GM12874 (cell line): ENCODE measurements at regions not wholly inside any gene's neighbourhood (a gene's known extent, or its start where the extent isn't known, plus 50 kb on each side); places are given as distances from the start of the nearest gene placed in this dataset.

Experiments
- TF ChIP-seq, protein P1 (sequence below): IDR thresholded peaks from 2 replicates; pipeline ENCODE4 v1.5.1; 2011; ENCODE audit warnings: low read depth, mild to moderate bottlenecking, control low read depth, low read length, moderate library complexity; ENCODE audit not compliant: insufficient read depth

DNA sequence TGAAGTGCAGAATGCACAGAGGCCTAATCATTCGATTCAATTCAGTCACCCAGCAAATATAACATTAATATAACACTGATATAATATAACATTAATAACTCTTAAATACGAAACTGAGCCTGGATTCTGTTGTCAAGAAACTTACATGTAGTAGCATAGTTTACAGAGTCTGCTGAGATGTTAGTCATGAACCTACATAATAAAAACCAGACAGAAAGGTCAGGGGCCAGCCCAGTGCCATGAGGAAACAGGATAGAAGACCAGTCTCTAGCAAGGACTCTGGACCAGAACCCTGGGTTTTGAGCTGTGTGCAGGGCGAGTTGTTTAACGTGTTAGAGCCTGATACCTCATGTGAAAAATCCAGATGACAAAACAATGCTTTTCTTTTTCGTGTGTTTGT lies 234.7 kb downstream of the NR2F1-AS1 start:
- TF ChIP-seq, protein P1, sequence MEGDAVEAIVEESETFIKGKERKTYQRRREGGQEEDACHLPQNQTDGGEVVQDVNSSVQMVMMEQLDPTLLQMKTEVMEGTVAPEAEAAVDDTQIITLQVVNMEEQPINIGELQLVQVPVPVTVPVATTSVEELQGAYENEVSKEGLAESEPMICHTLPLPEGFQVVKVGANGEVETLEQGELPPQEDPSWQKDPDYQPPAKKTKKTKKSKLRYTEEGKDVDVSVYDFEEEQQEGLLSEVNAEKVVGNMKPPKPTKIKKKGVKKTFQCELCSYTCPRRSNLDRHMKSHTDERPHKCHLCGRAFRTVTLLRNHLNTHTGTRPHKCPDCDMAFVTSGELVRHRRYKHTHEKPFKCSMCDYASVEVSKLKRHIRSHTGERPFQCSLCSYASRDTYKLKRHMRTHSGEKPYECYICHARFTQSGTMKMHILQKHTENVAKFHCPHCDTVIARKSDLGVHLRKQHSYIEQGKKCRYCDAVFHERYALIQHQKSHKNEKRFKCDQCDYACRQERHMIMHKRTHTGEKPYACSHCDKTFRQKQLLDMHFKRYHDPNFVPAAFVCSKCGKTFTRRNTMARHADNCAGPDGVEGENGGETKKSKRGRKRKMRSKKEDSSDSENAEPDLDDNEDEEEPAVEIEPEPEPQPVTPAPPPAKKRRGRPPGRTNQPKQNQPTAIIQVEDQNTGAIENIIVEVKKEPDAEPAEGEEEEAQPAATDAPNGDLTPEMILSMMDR = no peak

DNA sequence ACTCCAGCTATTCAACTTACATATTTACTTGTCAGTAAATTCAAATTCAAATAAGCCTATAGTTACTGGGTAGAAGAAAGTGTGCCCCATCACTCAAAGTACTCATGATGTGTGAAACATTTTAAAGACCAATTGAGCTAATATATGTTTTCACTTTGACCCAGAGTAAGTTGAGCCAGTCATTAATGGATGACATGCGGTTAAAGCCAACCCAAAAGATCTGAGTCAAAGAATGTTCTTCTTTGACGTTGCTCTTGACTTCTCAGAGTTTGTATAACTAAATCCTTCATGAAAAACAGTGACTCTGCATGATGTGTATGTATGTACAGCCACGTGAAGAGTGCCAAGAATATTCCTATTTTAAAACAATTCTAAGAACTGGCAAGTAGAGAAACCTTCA lies 237.4 kb downstream of the NR2F1-AS1 start:
- TF ChIP-seq, protein P1 = no peak

DNA sequence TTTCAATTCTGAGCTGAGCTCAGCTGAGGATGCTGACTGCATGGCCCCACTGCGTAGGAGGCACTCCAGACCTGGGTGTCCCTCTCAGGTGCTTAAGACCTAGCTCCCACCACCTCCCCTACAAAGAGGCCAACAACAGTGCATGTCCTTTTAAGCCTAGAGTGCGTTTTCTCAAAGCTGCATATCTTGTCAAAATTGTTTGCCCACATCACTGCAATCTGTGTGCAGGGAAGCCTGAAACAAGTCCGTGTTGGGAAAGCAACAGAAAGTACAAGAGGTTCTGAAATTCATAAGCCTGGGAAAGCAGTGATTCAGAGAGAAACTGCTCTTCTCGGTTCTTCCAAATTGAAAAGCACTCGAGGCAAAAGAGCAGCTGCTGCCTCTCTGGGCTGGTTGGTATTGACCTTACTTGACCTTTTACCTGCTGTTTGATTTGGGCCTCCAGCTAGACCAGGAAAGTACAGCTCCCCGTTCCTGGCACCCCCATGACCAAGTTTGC lies 238.4 kb downstream of the NR2F1-AS1 start:
- TF ChIP-seq, protein P1 = no peak

DNA sequence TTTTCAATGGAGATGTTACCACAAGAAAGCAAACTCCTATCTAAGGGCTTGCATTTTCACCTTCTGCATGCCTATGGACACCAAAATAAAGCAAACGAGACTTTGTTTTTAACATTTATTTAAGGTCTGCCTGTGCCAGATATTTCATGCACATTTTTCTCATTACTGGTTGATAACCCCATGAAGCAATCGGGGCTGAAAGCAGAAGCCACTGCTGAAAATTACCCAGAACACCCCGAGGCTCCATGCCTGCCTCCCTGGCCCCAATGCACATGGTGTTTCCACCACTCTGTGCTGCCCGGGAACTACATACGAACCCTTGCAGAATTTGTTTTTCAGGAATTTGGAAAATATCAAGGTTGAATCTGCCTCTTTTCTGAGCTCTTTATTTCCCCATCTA lies 240.1 kb downstream of the NR2F1-AS1 start:
- TF ChIP-seq, protein P1 = no peak

DNA sequence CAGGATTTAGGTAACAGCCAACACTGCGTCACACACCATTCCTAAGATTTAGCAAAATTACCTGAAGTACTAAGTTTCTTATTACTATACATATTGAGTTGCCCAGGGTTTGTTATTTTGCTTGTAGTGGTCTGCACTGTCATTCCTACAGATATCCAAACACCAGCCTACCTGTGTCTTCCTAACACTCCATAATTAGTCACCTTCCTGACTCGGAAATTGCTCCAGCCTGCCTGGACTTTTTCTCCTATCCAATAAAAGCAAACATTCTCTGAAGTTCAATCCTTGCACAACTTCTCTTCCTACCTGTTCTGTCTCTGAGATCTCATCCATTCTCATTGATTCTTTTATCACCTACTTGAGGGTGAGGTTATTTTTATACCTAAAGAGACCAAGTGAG lies 243.9 kb downstream of the NR2F1-AS1 start:
- TF ChIP-seq, protein P1 = no peak

DNA sequence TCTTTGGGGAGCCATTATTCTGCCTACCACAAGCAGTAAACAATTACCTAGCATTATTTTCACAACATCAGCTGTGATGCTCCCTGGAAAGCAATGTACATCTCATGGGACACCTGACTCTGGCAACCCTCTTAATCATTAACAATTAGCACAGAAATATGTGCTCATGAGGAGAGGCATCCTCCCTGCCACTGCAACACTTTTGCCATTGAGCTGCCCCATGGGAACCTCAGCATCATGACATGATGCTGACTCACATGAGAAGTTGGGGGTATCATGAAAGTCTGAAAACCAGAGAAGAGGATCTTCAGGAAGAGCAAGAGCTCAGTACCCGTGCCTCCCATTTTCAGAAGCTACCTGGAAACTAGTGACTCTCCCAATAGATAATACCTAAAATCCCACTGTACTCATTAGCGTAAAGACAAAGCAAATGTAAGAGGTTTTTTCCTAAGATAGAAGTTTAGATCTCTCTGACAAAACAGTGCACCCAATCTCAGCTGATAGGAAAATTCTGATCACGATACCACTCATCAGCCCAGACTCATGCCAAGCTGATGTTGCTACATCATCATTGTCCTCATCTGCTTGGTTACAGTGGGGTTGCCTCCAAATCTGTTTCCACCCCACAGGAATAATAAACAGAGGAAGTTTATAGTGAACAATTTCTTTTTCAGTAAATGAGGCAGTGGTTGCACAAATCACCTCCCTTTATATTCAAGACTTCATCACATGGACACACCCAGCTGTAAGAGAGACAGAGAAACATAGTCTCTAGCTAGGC lies 244.5 kb downstream of the NR2F1-AS1 start:
- TF ChIP-seq, protein P1 = no peak

DNA sequence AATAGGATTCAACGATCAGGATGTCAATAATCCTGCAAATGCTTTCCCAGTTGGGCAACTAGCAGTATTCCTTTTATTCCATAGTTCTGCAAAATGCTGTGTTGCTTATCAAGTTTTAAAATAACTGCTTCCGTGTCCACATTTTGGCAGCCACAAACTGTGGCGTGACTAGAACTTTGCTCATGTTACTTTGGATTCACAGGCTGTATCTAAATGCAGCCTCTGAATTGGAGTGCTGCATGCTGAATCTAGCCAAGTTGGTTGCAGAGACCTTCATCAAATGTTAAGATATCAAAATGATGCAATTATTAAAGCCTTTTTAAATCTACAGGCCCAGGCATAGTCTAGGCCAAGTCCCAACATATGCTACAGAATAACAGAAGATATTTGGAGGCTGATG lies 249.2 kb downstream of the NR2F1-AS1 start:
- TF ChIP-seq, protein P1 = no peak
